HEK293 (cell line): ENCODE measurements at regions not wholly inside any gene's neighbourhood (a gene's known extent, or its start where the extent isn't known, plus 50 kb on each side); places are given as distances from the start of the nearest gene placed in this dataset.

Source experiments
- CTCF ChIA-PET: fragments of 350-600 bp; formaldehyde crosslinking; extraction: SDS; loops from one replicate; lab custom pipeline; 2021; ENCODE audit warnings: antibody characterized with exemption; lab: Yijun Ruan, JAX
- POLR2A ChIA-PET: fragments of 300-600 bp; formaldehyde crosslinking; extraction: SDS; loops from one replicate; lab custom pipeline; 2020; ENCODE audit warnings: antibody characterized with exemption, inconsistent platforms; lab: Yijun Ruan, JAX
- H3K27ac ChIP-seq: fragments of 200-500 bp; sonication (Bioruptor generic); 2 replicates; pipeline ENCODE4 v1.5.1; 2014; ENCODE audit warnings: low read depth, low read length, control low read depth, inconsistent platforms; ENCODE audit errors: extremely low read depth
- H3K36me3 ChIP-seq, 2 experiments: fragments of 200-500 bp in 1 of 2; sonication (Bioruptor generic) in 1 of 2; 1 replicate in 1 of 2; 2 replicates in 1 of 2; pipeline ENCODE4 v1.5.1; 2014 to 2017; ENCODE audit warnings: inconsistent platforms in 2 of 2, low read length in 2 of 2; ENCODE audit not compliant: control insufficient read depth in 2 of 2, insufficient read depth in 1 of 2
- H3K4me1 ChIP-seq: fragments of 200-500 bp; sonication (Bioruptor generic); 2 replicates; pipeline ENCODE4 v1.5.1; 2014; ENCODE audit warnings: mild to moderate bottlenecking, low read length, inconsistent platforms; ENCODE audit not compliant: control insufficient read depth, insufficient read depth
- H3K4me3 ChIP-seq: 2 replicates; pipeline ENCODE4 v1.5.1; 2011; ENCODE audit warnings: low read depth, mild to moderate bottlenecking, control low read depth, low read length, moderate library complexity
- H3K9me3 ChIP-seq: fragments of 200-500 bp; sonication (Bioruptor generic); 2 replicates; pipeline ENCODE4 v1.5.1; 2014; ENCODE audit warnings: low read depth, low read length, inconsistent platforms; ENCODE audit not compliant: control insufficient read depth, insufficient read depth
- GLI2 ChIP-seq: fragments of 450-650 bp; formaldehyde crosslinking; IDR thresholded peaks from 2 replicates; pipeline ENCODE4; 2017; ENCODE audit warnings: missing biosample characterization, missing genetic modification characterization, low read depth, borderline replicate concordance
- GLIS1 ChIP-seq: fragments of 450-650 bp; formaldehyde crosslinking; IDR thresholded peaks from 2 replicates; pipeline ENCODE4 v1.5.1; 2016; ENCODE audit warnings: missing biosample characterization, missing genetic modification characterization
- GLIS2 ChIP-seq: fragments of 450-650 bp; formaldehyde crosslinking; IDR thresholded peaks from 2 replicates; pipeline ENCODE4 v1.5.1; 2016; ENCODE audit warnings: missing biosample characterization, missing genetic modification characterization
- KLF8 ChIP-seq: fragments of 450-650 bp; formaldehyde crosslinking; IDR thresholded peaks from 2 replicates; pipeline ENCODE4 v1.5.1; 2016; ENCODE audit warnings: missing biosample characterization, missing genetic modification characterization
- MYNN ChIP-seq: fragments of 450-650 bp; formaldehyde crosslinking; IDR thresholded peaks from 2 replicates; pipeline ENCODE4 v1.5.1; 2016; ENCODE audit warnings: missing biosample characterization, missing genetic modification characterization, borderline replicate concordance
- MZF1 ChIP-seq: fragments of 450-650 bp; formaldehyde crosslinking; IDR thresholded peaks from 2 replicates; pipeline ENCODE4 v1.5.1; 2017; ENCODE audit warnings: missing biosample characterization, missing genetic modification characterization, borderline replicate concordance
- ZNF132 ChIP-seq: fragments of 450-650 bp; formaldehyde crosslinking; IDR thresholded peaks from 2 replicates; pipeline ENCODE4 v1.5.1; 2017; ENCODE audit warnings: missing biosample characterization, missing genetic modification characterization, borderline replicate concordance
- ZNF184 ChIP-seq: fragments of 450-650 bp; IDR thresholded peaks from 2 replicates; pipeline ENCODE4 v1.5.1; 2018; ENCODE audit warnings: missing biosample characterization, mild to moderate bottlenecking, missing genetic modification characterization
- ZNF239 ChIP-seq: fragments of 450-650 bp; formaldehyde crosslinking; IDR thresholded peaks from 2 replicates; pipeline ENCODE4 v1.5.1; 2016; ENCODE audit warnings: missing biosample characterization, missing genetic modification characterization
- ZNF24 ChIP-seq: fragments of 450-650 bp; formaldehyde crosslinking; IDR thresholded peaks from 2 replicates; pipeline ENCODE4 v1.5.1; 2016; ENCODE audit warnings: missing biosample characterization, missing genetic modification characterization
- ZNF266 ChIP-seq: fragments of 450-650 bp; formaldehyde crosslinking; IDR thresholded peaks from 2 replicates; pipeline ENCODE4 v1.5.1; 2016; ENCODE audit warnings: missing biosample characterization, missing genetic modification characterization, low read depth
- ZNF280D ChIP-seq: fragments of 450-650 bp; formaldehyde crosslinking; IDR thresholded peaks from 2 replicates; pipeline ENCODE4 v1.5.1; 2016; ENCODE audit warnings: missing biosample characterization, missing genetic modification characterization
- ZNF324 ChIP-seq: fragments of 450-650 bp; formaldehyde crosslinking; IDR thresholded peaks from 2 replicates; pipeline ENCODE4 v1.5.1; 2016; ENCODE audit warnings: missing biosample characterization, missing genetic modification characterization
- ZNF394 ChIP-seq: fragments of 450-650 bp; formaldehyde crosslinking; IDR thresholded peaks from 2 replicates; pipeline ENCODE4 v1.5.1; 2016; ENCODE audit warnings: missing biosample characterization, missing genetic modification characterization, mild to moderate bottlenecking, moderate library complexity, borderline replicate concordance
- ZNF404 ChIP-seq: fragments of 450-650 bp; formaldehyde crosslinking; IDR thresholded peaks from 2 replicates; pipeline ENCODE4 v1.5.1; 2017; ENCODE audit warnings: missing biosample characterization, missing genetic modification characterization
- ZNF48 ChIP-seq: fragments of 450-650 bp; formaldehyde crosslinking; IDR thresholded peaks from 2 replicates; pipeline ENCODE4 v1.5.1; 2016; ENCODE audit warnings: missing biosample characterization, missing genetic modification characterization
- ZNF501 ChIP-seq: fragments of 450-650 bp; formaldehyde crosslinking; IDR thresholded peaks from 2 replicates; pipeline ENCODE4 v1.5.1; 2016; ENCODE audit warnings: missing biosample characterization, missing genetic modification characterization
- ZNF510 ChIP-seq: fragments of 450-650 bp; formaldehyde crosslinking; IDR thresholded peaks from 2 replicates; pipeline ENCODE4 v1.5.1; 2018; ENCODE audit warnings: mild to moderate bottlenecking, missing genetic modification characterization, missing biosample characterization; ENCODE audit not compliant: insufficient replicate concordance
- ZNF521 ChIP-seq: fragments of 450-650 bp; formaldehyde crosslinking; IDR thresholded peaks from 2 replicates; pipeline ENCODE4 v1.5.1; 2017; ENCODE audit warnings: missing biosample characterization, mild to moderate bottlenecking, missing genetic modification characterization
- ZNF530 ChIP-seq: fragments of 450-650 bp; formaldehyde crosslinking; IDR thresholded peaks from 2 replicates; pipeline ENCODE4 v1.5.1; 2016; ENCODE audit warnings: low read depth, missing biosample characterization, missing genetic modification characterization
- ZNF544 ChIP-seq: fragments of 450-650 bp; formaldehyde crosslinking; IDR thresholded peaks from 2 replicates; pipeline ENCODE4 v1.5.0; 2017; ENCODE audit warnings: missing biosample characterization, missing genetic modification characterization
- ZNF585B ChIP-seq: fragments of 450-650 bp; formaldehyde crosslinking; IDR thresholded peaks from 2 replicates; pipeline ENCODE4 v1.5.1; 2016; ENCODE audit warnings: missing biosample characterization, missing genetic modification characterization
- ZNF600 ChIP-seq: fragments of 450-650 bp; formaldehyde crosslinking; IDR thresholded peaks from 2 replicates; pipeline ENCODE4 v1.5.1; 2016; ENCODE audit warnings: missing biosample characterization, missing genetic modification characterization
- ZNF704 ChIP-seq: fragments of 450-650 bp; formaldehyde crosslinking; IDR thresholded peaks from 2 replicates; pipeline ENCODE4 v1.5.1; 2016; ENCODE audit warnings: missing biosample characterization, missing genetic modification characterization
- ZNF830 ChIP-seq: fragments of 450-650 bp; IDR thresholded peaks from 2 replicates; pipeline ENCODE4 v1.5.0; 2018; ENCODE audit warnings: missing biosample characterization, missing genetic modification characterization, low read depth, mild to moderate bottlenecking, moderate library complexity
- ZSCAN30 ChIP-seq: fragments of 450-650 bp; IDR thresholded peaks from 2 replicates; pipeline ENCODE4 v1.5.1; 2018; ENCODE audit warnings: missing biosample characterization, mild to moderate bottlenecking, missing genetic modification characterization, moderate library complexity

- no peak for TF ChIP-seq ZNF704 (tag by site-specific recombination)
- TF ChIP-seq ZNF266 (tag by site-specific recombination) = no peak
- no peak for TF ChIP-seq ZNF600
- TF ChIP-seq ZNF544 (tag by site-specific recombination) = no peak
These were observed 90.5 kb upstream of the FBXO11 start (continued) for GRCh38 chr2:47996808-47997207.

GRCh38 chr2:47999512-47999911 is 93.2 kb upstream of the FBXO11 start:
- H3K4me3 ChIP-seq = no peak overlapping the region
- no peak for TF ChIP-seq MZF1
- TF ChIP-seq ZNF501 (tag by site-specific recombination) = no peak
- TF ChIP-seq GLIS2 (tag by site-specific recombination) = no peak
- no peak for TF ChIP-seq KLF8
- no peak for TF ChIP-seq GLIS1 (tag by site-specific recombination)
- no peak for TF ChIP-seq ZNF48 (tag by site-specific recombination)
- no peak for TF ChIP-seq ZNF239 (tag by site-specific recombination)
- TF ChIP-seq ZNF280D = no peak
- TF ChIP-seq ZSCAN30 (tag by site-specific recombination) = no peak
- TF ChIP-seq ZNF404 = no peak
- H3K9me3 ChIP-seq = no peaks in the 10 kb centered on the region
- ChIA-PET CTCF (no interaction called here), POLR2A (no interaction called here)
- no peak overlapping the region for H3K27ac ChIP-seq
- H3K4me1 ChIP-seq = no peaks in the 10 kb centered on the region
- H3K36me3 ChIP-seq = no peaks in the 10 kb centered on the region

GRCh38 chr2:48001498-48001897 is 95.2 kb upstream of the FBXO11 start:
- H3K36me3 ChIP-seq = no peaks in the 10 kb centered on the region
- H3K9me3 ChIP-seq = no peaks in the 10 kb centered on the region
- no peaks in the 10 kb centered on the region for H3K4me1 ChIP-seq
- H3K4me3 ChIP-seq = no peak overlapping the region
- CTCF ChIA-PET = no interaction called here
- POLR2A ChIA-PET = no interaction called here
- H3K27ac ChIP-seq = no peak overlapping the region
- TF ChIP-seq ZNF324 (tag by site-specific recombination) (no peak), MYNN (tag by site-specific recombination) (no peak), GLI2 (tag by site-specific recombination) (no peak), ZNF830 (tag by site-specific recombination) (no peak), ZNF585B (tag by site-specific recombination) (no peak), ZNF132 (tag by site-specific recombination) (no peak), ZNF501 (tag by site-specific recombination) (no peak), ZNF266 (tag by site-specific recombination) (no peak), ZNF184 (tag by site-specific recombination) (no peak), KLF8 (no peak), ZNF544 (tag by site-specific recombination) (no peak), ZNF24 (tag by site-specific recombination) (no peak), ZNF510 (no peak), ZSCAN30 (tag by site-specific recombination) (no peak), ZNF521 (tag by site-specific recombination) (no peak), ZNF530 (tag by site-specific recombination) (no peak), ZNF394 (tag by site-specific recombination) (no peak)
